Keratinocyte (primary cell): ENCODE measurements at regions not wholly inside any gene's neighbourhood (a gene's known extent, or its start where the extent isn't known, plus 50 kb on each side); places are given as distances from the start of the nearest gene placed in this dataset.

Experiments
- DNase-seq: peaks from one replicate; pipeline ENCODE4 v3.0.0-alpha.2; 2011; ENCODE audit warnings: low read depth, missing footprints, low spot score
- FAIRE-seq: peaks from 2 replicates; lab custom pipeline; 2011; peaks lifted over from hg19 to GRCh38; lab: Jason Lieb, UNC
- H2AFZ ChIP-seq: 2 replicates; pipeline ENCODE4 v1.6.0; 2012; ENCODE audit warnings: low read length, control low read depth, inconsistent platforms; ENCODE audit not compliant: control insufficient read depth
- H3K27ac ChIP-seq: 2 replicates; pipeline ENCODE4 v1.5.1; 2011; ENCODE audit warnings: low read length; ENCODE audit not compliant: control insufficient read depth, insufficient read depth
- H3K27me3 ChIP-seq: 3 replicates; pipeline ENCODE4 v1.6.0; 2011; ENCODE audit warnings: low read length; ENCODE audit not compliant: control insufficient read depth, insufficient read depth; ENCODE audit errors: extremely low read depth
- H3K36me3 ChIP-seq, 2 experiments: 2 replicates in 1 of 2; 3 replicates in 1 of 2; pipeline ENCODE4 v1.5.1; 2011; ENCODE audit warnings: low read length in 2 of 2, mild to moderate bottlenecking in 1 of 2; ENCODE audit not compliant: control insufficient read depth in 2 of 2, insufficient read depth in 2 of 2; ENCODE audit errors: extremely low read depth in 1 of 2
- H3K4me1 ChIP-seq: 3 replicates; pipeline ENCODE4 v1.5.1; 2011; ENCODE audit warnings: low read length; ENCODE audit not compliant: control insufficient read depth, insufficient read depth; ENCODE audit errors: extremely low read depth
- H3K4me2 ChIP-seq: 3 replicates; pipeline ENCODE4 v1.6.0; 2011; ENCODE audit warnings: low read depth, low read length; ENCODE audit not compliant: control insufficient read depth, insufficient read depth; ENCODE audit errors: extremely low read depth
- H3K4me3 ChIP-seq, 3 experiments: fragments of 200-600 bp in 1 of 3; sonication (generic) in 1 of 3; 2 replicates in 2 of 3; 3 replicates in 1 of 3; pipeline ENCODE4 v1.5.1; 2011 to 2016; ENCODE audit warnings: low read length in 3 of 3, mild to moderate bottlenecking in 3 of 3, control low read depth in 2 of 3, inconsistent platforms in 1 of 3, low read depth in 1 of 3, mixed read lengths in 1 of 3, mixed run types in 1 of 3, moderate library complexity in 1 of 3; ENCODE audit not compliant: control insufficient read depth in 2 of 3, insufficient read depth in 2 of 3; ENCODE audit errors: extremely low read depth in 1 of 3
- H3K79me2 ChIP-seq: 2 replicates; pipeline ENCODE4 v1.6.0; 2012; ENCODE audit warnings: low read length; ENCODE audit not compliant: control insufficient read depth, insufficient read depth
- H3K9ac ChIP-seq: 3 replicates; pipeline ENCODE4 v1.6.0; 2011; ENCODE audit warnings: low read length; ENCODE audit not compliant: control insufficient read depth, insufficient read depth; ENCODE audit errors: extremely low read depth
- H3K9me1 ChIP-seq: 3 replicates; pipeline ENCODE4 v1.6.0; 2011; ENCODE audit warnings: low read length; ENCODE audit not compliant: control insufficient read depth, insufficient read depth; ENCODE audit errors: extremely low read depth
- H3K9me3 ChIP-seq: 2 replicates; pipeline ENCODE4 v1.5.1; 2012; ENCODE audit warnings: low read depth, low read length; ENCODE audit not compliant: control insufficient read depth
- H4K20me1 ChIP-seq: 3 replicates; pipeline ENCODE4 v1.6.0; 2011; ENCODE audit warnings: low read length; ENCODE audit not compliant: control insufficient read depth, insufficient read depth; ENCODE audit errors: extremely low read depth
- EZH2 ChIP-seq: IDR thresholded peaks from one replicate; pipeline ENCODE4 v1.6.1; 2012; ENCODE audit warnings: inconsistent platforms, mild to moderate bottlenecking, low read length, moderate library complexity
- dilution Hi-C: fragments of 300-500 bp; cut with MboI; formaldehyde crosslinking; loops from one replicate; pipeline ENCODE4 v1.7.0; 2020; ENCODE audit warnings: low sequenced_read_pairs; ENCODE audit not compliant: extremely low pct_ligation_motif_present
- TF ChIP-seq, protein P1 (sequence below), 3 experiments: IDR thresholded peaks in 1 of 3; conservative IDR thresholded peaks in 1 of 3; optimal IDR thresholded peaks in 1 of 3; 2 replicates in 2 of 3; 3 replicates in 1 of 3; pipeline versions ENCODE3 to v1.5.1; 2011; ENCODE audit warnings: low read length in 3 of 3, mild to moderate bottlenecking in 3 of 3, moderate library complexity in 2 of 3, control low read depth in 1 of 3, inconsistent platforms in 1 of 3; ENCODE audit not compliant: insufficient read depth in 2 of 3; ENCODE audit errors: extremely low read depth in 1 of 3

DNA sequence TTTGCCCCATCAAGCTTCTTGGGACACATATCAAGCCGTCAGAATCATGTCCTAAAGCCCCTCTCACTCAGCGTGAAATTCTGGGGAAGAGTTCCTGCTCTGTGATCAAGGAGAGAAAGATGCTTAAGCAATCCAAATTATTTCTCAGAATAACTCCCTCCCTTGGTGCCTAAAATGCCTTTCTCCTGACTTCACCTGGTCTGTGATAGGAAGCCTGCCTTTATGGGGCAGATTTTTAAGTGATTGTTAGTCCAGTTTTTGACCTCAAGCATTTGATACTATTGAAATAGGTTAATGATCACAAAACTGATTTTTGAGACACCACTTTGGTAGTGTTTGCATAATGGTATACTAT is 76.4 kb upstream of the MAGI2 start:
- no peak overlapping the region for H3K4me3 ChIP-seq
- no peak overlapping the region for H3K9ac ChIP-seq
- no peaks in the 10 kb centered on the region for H3K27me3 ChIP-seq
- H4K20me1 ChIP-seq = no peaks in the 10 kb centered on the region
- no peak overlapping the region for H3K4me2 ChIP-seq
- dilution Hi-C loops = no loop called here
- H3K36me3 ChIP-seq = no peaks in the 10 kb centered on the region
- H3K9me1 ChIP-seq = no peaks in the 10 kb centered on the region
- H3K27ac ChIP-seq = no peak overlapping the region
- H3K79me2 ChIP-seq = no peaks in the 10 kb centered on the region
- DNase-seq (no peak), FAIRE-seq (peak; percentile 75)
- no peak overlapping the region for H2AFZ ChIP-seq
- H3K4me1 ChIP-seq = peaks cover 27% of the 10 kb centered on the region
- no peaks in the 10 kb centered on the region for H3K9me3 ChIP-seq
- TF ChIP-seq, protein P1, sequence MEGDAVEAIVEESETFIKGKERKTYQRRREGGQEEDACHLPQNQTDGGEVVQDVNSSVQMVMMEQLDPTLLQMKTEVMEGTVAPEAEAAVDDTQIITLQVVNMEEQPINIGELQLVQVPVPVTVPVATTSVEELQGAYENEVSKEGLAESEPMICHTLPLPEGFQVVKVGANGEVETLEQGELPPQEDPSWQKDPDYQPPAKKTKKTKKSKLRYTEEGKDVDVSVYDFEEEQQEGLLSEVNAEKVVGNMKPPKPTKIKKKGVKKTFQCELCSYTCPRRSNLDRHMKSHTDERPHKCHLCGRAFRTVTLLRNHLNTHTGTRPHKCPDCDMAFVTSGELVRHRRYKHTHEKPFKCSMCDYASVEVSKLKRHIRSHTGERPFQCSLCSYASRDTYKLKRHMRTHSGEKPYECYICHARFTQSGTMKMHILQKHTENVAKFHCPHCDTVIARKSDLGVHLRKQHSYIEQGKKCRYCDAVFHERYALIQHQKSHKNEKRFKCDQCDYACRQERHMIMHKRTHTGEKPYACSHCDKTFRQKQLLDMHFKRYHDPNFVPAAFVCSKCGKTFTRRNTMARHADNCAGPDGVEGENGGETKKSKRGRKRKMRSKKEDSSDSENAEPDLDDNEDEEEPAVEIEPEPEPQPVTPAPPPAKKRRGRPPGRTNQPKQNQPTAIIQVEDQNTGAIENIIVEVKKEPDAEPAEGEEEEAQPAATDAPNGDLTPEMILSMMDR (optimal IDR thresholded peaks at IDR 0.05 in 1 of 3, IDR thresholded peaks at IDR 0.05 in 1 of 3, conservative IDR thresholded peaks at IDR 0.05 in 1 of 3; ENCODE audit: extremely low read depth in 1 of 3, insufficient read depth in 2 of 3, low read length in 3 of 3) = no peak
- TF ChIP-seq EZH2 = no peak

DNA sequence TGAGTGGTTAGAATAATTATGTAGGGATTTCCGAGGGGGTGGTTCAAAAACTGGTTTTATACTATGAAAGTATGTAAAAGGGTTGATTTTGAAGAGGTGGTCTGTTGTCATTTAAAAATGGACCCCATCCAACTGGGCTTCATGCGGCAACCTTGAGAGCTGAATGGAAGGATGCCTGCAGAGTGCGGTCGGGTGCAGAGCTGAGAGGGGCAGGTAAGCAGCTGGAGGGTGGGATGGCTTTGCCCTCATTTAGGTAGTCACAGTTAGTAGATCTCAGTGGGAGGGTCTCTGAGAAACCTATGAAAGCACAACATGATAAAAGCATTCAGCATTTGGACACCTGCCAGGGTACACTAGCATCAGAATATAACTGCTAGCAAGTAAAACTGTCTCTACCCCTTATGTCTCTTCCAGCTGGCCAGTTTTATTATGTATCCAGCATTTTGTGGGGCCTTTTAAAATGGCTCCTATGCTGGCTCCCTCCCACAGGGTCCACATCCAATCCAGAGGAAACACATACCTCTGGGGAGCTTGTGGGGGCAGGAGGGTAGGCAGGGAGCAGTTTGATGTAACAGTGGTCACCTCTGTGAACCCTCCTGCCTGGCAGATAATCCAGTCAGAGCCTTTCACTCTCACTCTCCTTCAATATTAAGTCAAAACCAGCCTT is 75.9 kb upstream of the MAGI2 start:
- TF ChIP-seq, protein P1 (optimal IDR thresholded peaks at IDR 0.05 in 1 of 3, IDR thresholded peaks at IDR 0.05 in 1 of 3, conservative IDR thresholded peaks at IDR 0.05 in 1 of 3; ENCODE audit: extremely low read depth in 1 of 3, insufficient read depth in 2 of 3, low read length in 3 of 3) = no peak
- no peak for TF ChIP-seq EZH2
- Histone ChIP-seq H3K9me3 (no peaks in the 10 kb centered on the region), H4K20me1 (no peaks in the 10 kb centered on the region), H3K4me1 (peaks cover 27% of the 10 kb centered on the region), H2AFZ (no peak overlapping the region), H3K27me3 (no peaks in the 10 kb centered on the region), H3K4me2 (no peak overlapping the region), H3K9ac (no peak overlapping the region), H3K9me1 (no peaks in the 10 kb centered on the region), H3K4me3 (no peak overlapping the region), H3K36me3 (no peaks in the 10 kb centered on the region), H3K79me2 (no peaks in the 10 kb centered on the region), H3K27ac (no peak overlapping the region)
- FAIRE-seq (no peak), DNase-seq (no peak)
- dilution Hi-C loops = no loop called here
